Stomach (tissue), 8 donors: ENCODE measurements at regions not wholly inside any gene's neighbourhood (a gene's known extent, or its start where the extent isn't known, plus 50 kb on each side); places are given as distances from the start of the nearest gene placed in this dataset.

Experiments
- DNase-seq, 2 donors: peaks; one replicate each; pipeline versions ENCODE4 v3.0.0 to v3.0.0-alpha.2; 2013 to 2019
- H3K27ac ChIP-seq, 5 donors: fragments of 200-600 bp in 4 of 5; sonication (generic) in 4 of 5; one replicate each; pipeline ENCODE4 v1.5.1; 2013 to 2019; ENCODE audit warnings: mild to moderate bottlenecking in 1 of 5, moderate library complexity in 1 of 5
- H3K27me3 ChIP-seq, 3 donors: fragments of 200-600 bp; sonication (generic); one replicate each; pipeline ENCODE4 v1.5.1; 2017 to 2019; ENCODE audit warnings: mixed run types in 1 of 3
- H3K36me3 ChIP-seq, 4 donors: fragments of 200-600 bp; sonication (generic); 1 replicate in 3 of 4; 2 replicates in 1 of 4; pipeline ENCODE4 v1.5.1; 2016 to 2019
- H3K4me1 ChIP-seq, 4 donors: fragments of 200-600 bp; sonication (generic); one replicate each; pipeline ENCODE4 v1.5.1; 2016 to 2019
- H3K4me3 ChIP-seq, 4 donors: fragments of 200-600 bp; sonication (generic) in 3 of 4; one replicate each; pipeline ENCODE4 v1.5.1; 2016 to 2019; ENCODE audit warnings: mild to moderate bottlenecking in 1 of 4
- H3K9me3 ChIP-seq, 4 donors: fragments of 200-600 bp; sonication (generic); one replicate each; pipeline ENCODE4 v1.5.1; 2016 to 2019
- CTCF ChIP-seq, 7 experiments: fragments of 450-650 bp in 4 of 7; fragments of 200-600 bp in 3 of 7; sonication (generic) in 3 of 7; IDR thresholded peaks; one replicate each; pipeline ENCODE4 v1.5.1; 2016 to 2019; ENCODE audit warnings: antibody characterized with exemption in 7 of 7, control low read depth in 2 of 7, mild to moderate bottlenecking in 1 of 7
- EP300 ChIP-seq: sonication (generic); formaldehyde crosslinking; IDR thresholded peaks from one replicate; pipeline ENCODE4 v1.6.1; 2017; ENCODE audit warnings: antibody characterized with exemption
- POLR2A ChIP-seq, 4 donors: fragments of 450-650 bp; IDR thresholded peaks; one replicate each; pipeline ENCODE4 v1.6.1; 2016; ENCODE audit warnings: antibody characterized with exemption in 4 of 4, control low read depth in 2 of 4, mild to moderate bottlenecking in 1 of 4, moderate library complexity in 1 of 4
- POLR2AphosphoS5 ChIP-seq, 3 donors: sonication (generic); formaldehyde crosslinking; IDR thresholded peaks; one replicate each; pipeline ENCODE4 v1.6.1; 2016; ENCODE audit warnings: antibody characterized with exemption in 3 of 3
- WGBS, 5 donors: extraction: QIAGEN DNeasy Blood & Tissue Kit in 3 of 5; methylation state at CpG; one replicate each; pipeline versions ENCODE4 v1.1.5 to v1.1.7; 2013 to 2018; 5-methylcytosine and 5-hydroxymethylcytosine counted together
- intact Hi-C: fragments of 100-400 bp; cut with DNase I; formaldehyde crosslinking; loops from one replicate; pipeline ENCODE4 v1.15.1; 2023; ENCODE audit warnings: low total_unique reads
- donor health status: healthy with polysubstance abuse.
- donor health status: Bipolar disorder and iron deficiency.
- donor health status: healthy.

DNA sequence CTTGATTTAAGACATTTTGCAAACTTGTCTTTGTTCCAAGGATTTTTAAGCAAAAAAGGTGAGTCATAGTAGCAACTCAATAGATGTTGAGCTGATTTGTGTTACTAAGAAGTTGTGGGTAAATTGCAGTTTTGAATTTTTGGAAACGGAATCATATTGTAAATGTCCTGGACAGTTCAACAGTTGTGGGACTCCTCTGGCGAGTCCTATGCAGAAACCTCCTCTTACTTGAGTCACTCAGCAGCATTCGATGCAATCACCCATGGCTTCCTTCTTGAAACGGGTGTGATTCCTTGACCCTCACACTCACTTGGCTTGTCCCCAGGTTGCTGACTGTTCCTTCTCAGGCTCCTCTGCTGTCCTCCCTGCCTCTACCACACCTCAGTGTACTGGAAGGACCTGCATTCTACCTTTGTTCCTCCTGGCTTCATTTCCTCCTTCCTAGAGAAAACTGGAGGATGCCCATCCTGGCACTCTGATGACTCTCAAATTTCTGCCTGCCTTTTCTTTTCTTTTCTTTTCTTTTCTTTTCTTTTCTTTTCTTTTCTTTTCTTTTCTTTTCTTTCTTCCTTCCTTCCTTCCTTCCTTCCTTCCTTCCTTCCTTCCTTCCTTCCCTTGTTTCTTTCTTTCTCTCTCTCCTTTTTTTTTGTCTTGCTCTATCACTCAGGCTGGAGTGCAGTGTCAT is 52.8 kb upstream of the DGKG start:
- WGBS, 5 donors = 47 to 63% (median 53%) methylated on average over 4 of the region's 4 CpGs
- intact Hi-C loops = no loop called here
- H3K9me3 ChIP-seq = no peaks in the 10 kb centered on the region
- peak in 1 of 2 donors; percentile 61 for DNase-seq
- peak in 2 of 3 donors; percentile 34 to 63 for TF ChIP-seq POLR2AphosphoS5 (IDR thresholded peaks at IDR 0.05)
- TF ChIP-seq CTCF (IDR thresholded peaks at IDR 0.05) = no peak
- H3K27ac ChIP-seq = peak overlapping the region in 4 of 5 donors; percentile 66 to 91 (median 74)
- no peaks in the 10 kb centered on the region for H3K36me3 ChIP-seq
- no peak overlapping the region for H3K4me3 ChIP-seq
- peaks cover 7 to 36% (median 19%) of the 10 kb centered on the region in 4 donors for H3K4me1 ChIP-seq
- H3K27me3 ChIP-seq = no peaks in the 10 kb centered on the region

GRCh38 chr3:186413615-186414415 is 51.8 kb upstream of the DGKG start:
- Histone ChIP-seq H3K9me3 (no peaks in the 10 kb centered on the region), H3K36me3 (no peaks in the 10 kb centered on the region), H3K27me3 (no peaks in the 10 kb centered on the region), H3K4me3 (peak overlapping the region; percentile 31 to 40 (median 37)), H3K27ac (peak overlapping the region; percentile 1 to 91 (median 72)), H3K4me1 (peaks cover 7 to 36% (median 19%) of the 10 kb centered on the region in 4 donors)
- TF ChIP-seq POLR2AphosphoS5 (IDR thresholded peaks at IDR 0.05) (peak; percentile 29 to 89 (median 71)), POLR2A (IDR thresholded peaks at IDR 0.05) (no peak), CTCF (IDR thresholded peaks at IDR 0.05) (no peak), EP300 (peak; percentile 92)
- DNase-seq = peak; percentile 49 to 51
- 5 to 9% (median 6%) methylated on average over 22 of the region's 22 CpGs for WGBS, 5 donors
- intact Hi-C loops = no loop called here

DNA sequence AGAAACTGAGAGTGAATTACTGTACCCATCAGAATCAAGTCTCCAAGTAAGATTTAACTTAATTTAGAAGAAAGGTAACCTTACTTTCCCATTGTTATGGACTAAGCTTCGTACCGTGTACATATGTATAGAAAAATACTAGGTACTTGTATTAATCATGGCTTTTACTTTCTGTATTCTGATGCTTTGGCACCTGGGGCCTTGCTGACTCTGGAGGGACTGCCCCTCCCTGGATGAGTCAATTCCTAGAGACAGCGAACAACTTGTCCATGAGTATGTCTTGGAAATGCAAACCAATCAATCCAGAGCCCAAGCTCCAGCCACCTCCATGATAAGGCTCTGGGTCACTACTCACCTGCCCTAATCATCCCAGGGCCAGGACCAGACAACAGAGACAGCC is 50.0 kb upstream of the DGKG start:
- Histone ChIP-seq H3K4me3 (no peak overlapping the region), H3K4me1 (peaks cover 7 to 45% (median 24%) of the 10 kb centered on the region in 4 donors), H3K9me3 (no peaks in the 10 kb centered on the region), H3K27me3 (no peaks in the 10 kb centered on the region), H3K36me3 (no peaks in the 10 kb centered on the region), H3K27ac (peak overlapping the region in 1 of 5 donors; percentile 91)
- WGBS, 5 donors = 75 to 92% (median 82%) methylated on average over 3 of the region's 3 CpGs
- peak in 1 of 2 donors; percentile 28 for DNase-seq
- intact Hi-C loops = no loop called here
- TF ChIP-seq POLR2AphosphoS5 (IDR thresholded peaks at IDR 0.05) (no peak), POLR2A (IDR thresholded peaks at IDR 0.05) (no peak), EP300 (no peak), CTCF (IDR thresholded peaks at IDR 0.05) (no peak)
